Aorta (tissue), 5 donors: ENCODE measurements at regions not wholly inside any gene's neighbourhood (a gene's known extent, or its start where the extent isn't known, plus 50 kb on each side); places are given as distances from the start of the nearest gene placed in this dataset.
A peak's percentile ranks its signal among the peaks of the same experiment; 100 is the strongest.
"Not testable (repeated sequence)": the region's sequence is repeated elsewhere in the genome, so short reads cannot be mapped to it uniquely, and the experiment has no call there.

Experiments used
- ATAC-seq: fragments of 200-7000 bp; cut with Tn5 transposase; one replicate; pipeline ENCODE4 v1.9.1; 2022; ENCODE audit warnings: moderate library complexity; ENCODE audit not compliant: low FRiP score
- DNase-seq, 2 donors: peaks; one replicate each; pipeline ENCODE4 v3.0.0-alpha.2; 2020
- H3K27ac ChIP-seq, 2 donors: one replicate each; pipeline ENCODE4 v1.5.1; 2013; ENCODE audit warnings: low read length in 2 of 2, mild to moderate bottlenecking in 2 of 2, moderate library complexity in 2 of 2, control low read depth in 1 of 2, inconsistent platforms in 1 of 2, low read depth in 1 of 2
- H3K27me3 ChIP-seq, 2 donors: one replicate each; pipeline ENCODE4 v1.6.1; 2013; ENCODE audit warnings: control low read depth in 1 of 2, low read length in 1 of 2, mild to moderate bottlenecking in 1 of 2, moderate library complexity in 1 of 2; ENCODE audit not compliant: insufficient read depth in 2 of 2, control insufficient read depth in 1 of 2
- H3K36me3 ChIP-seq, 2 donors: one replicate each; pipeline ENCODE4 v1.6.1; 2013; ENCODE audit warnings: control low read depth in 1 of 2, low read length in 1 of 2, mild to moderate bottlenecking in 1 of 2; ENCODE audit not compliant: insufficient read depth in 2 of 2, control insufficient read depth in 1 of 2
- H3K4me1 ChIP-seq, 2 donors: one replicate each; pipeline ENCODE4 v1.6.1; 2013; ENCODE audit warnings: low read length in 2 of 2, control low read depth in 1 of 2, mild to moderate bottlenecking in 1 of 2, moderate library complexity in 1 of 2; ENCODE audit not compliant: insufficient read depth in 2 of 2, control insufficient read depth in 1 of 2
- H3K4me3 ChIP-seq, 2 donors: one replicate each; pipeline ENCODE4 v1.5.1; 2013; ENCODE audit warnings: low read length in 2 of 2, control low read depth in 1 of 2, mild to moderate bottlenecking in 1 of 2
- H3K9me3 ChIP-seq: one replicate; pipeline ENCODE4 v1.6.1; 2013; ENCODE audit warnings: mild to moderate bottlenecking, low read length; ENCODE audit not compliant: control insufficient read depth
- WGBS, 2 donors: extraction: QIAGEN DNeasy Blood & Tissue Kit; methylation state at CpG; one replicate each; pipeline ENCODE4 v1.1.7; 2013; 5-methylcytosine and 5-hydroxymethylcytosine counted together
- intact Hi-C, 2 donors: fragments of 100-400 bp; cut with DNase I; formaldehyde crosslinking; loops; one replicate each; pipeline versions ENCODE4 v1.14.2 to v1.15.0; 2022
- donor health status: healthy with polysubstance abuse.
- donor health status: Bipolar disorder and iron deficiency.
- donor health status: DM: no; HTN: no; CAD: no.
- donor health status: DM: no; HTN: no; CAD: no.
- donor health status: DM: yes; HTN: yes; CAD: no.

DNA sequence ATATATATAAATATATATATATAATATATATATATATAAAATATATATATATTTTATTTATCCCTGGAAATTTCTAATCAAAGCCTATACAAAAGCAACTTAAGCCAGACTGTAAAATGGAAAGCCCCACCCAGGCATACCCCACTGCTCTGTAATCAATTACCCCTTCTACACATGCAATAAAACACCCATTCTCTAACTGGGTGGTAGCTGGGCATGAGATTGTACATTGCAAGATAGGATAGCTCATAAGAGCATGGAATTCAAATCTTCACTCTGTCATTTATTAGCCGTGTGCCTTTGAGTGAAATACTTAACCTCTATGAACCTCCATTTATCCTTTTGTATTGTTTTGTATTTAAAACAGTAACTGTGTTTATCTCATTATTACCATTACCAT is 405.3 kb upstream of the SLC30A5 start:
- WGBS, 2 donors, result 92 to 93% methylated on average over 1 of the region's 1 CpG
- Histone ChIP-seq H3K27me3 (no peaks in the 10 kb centered on the region), H3K9me3 (peaks cover 1% of the 10 kb centered on the region), H3K36me3 (no peaks in the 10 kb centered on the region), H3K4me3 (no peak overlapping the region), H3K27ac (no peak overlapping the region), H3K4me1 (no peaks in the 10 kb centered on the region)
- no peak for DNase-seq
- intact Hi-C loops, result no loop called here
- ATAC-seq, result no peak

- no peak overlapping the region for H3K27ac ChIP-seq
- peaks cover 1% of the 10 kb centered on the region for H3K9me3 ChIP-seq
- intact Hi-C loops, result no loop called here
- no peak overlapping the region for H3K4me3 ChIP-seq
- no peak for ATAC-seq
- H3K36me3 ChIP-seq, result no peaks in the 10 kb centered on the region
- no peak for DNase-seq
- H3K27me3 ChIP-seq, result no peaks in the 10 kb centered on the region
- H3K4me1 ChIP-seq, result no peaks in the 10 kb centered on the region
Observed at GRCh38 chr5:68689010-68689409, 404.8 kb upstream of the SLC30A5 start.

DNA sequence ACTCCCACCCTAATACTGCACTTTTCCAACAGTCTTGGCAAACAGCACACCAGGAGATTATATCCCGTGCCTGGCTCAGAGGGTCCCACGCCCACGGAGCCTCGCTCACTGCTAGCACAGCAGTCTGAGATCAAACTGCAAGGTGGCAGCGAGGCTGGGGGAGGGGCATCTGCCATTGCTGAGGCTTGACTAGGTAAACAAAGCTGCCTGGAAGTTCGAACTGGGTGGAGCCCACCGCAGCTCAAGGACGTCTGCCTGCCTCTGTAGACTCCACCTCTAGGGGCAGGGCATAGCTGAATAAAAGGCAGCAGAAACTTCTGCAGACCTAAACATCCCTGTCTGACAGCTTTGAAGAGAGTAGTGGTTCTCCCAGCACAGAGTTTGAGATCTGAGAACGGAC is 401.9 kb upstream of the SLC30A5 start:
- H3K27ac ChIP-seq, DNase-seq, H3K27me3 ChIP-seq, H3K4me3 ChIP-seq, ATAC-seq, H3K4me1 ChIP-seq, H3K36me3 ChIP-seq, H3K9me3 ChIP-seq, intact Hi-C loops: not testable (repeated sequence)
- WGBS, 2 donors, result 79 to 85% methylated on average over 6 to 9 of the region's 9 CpGs

DNA sequence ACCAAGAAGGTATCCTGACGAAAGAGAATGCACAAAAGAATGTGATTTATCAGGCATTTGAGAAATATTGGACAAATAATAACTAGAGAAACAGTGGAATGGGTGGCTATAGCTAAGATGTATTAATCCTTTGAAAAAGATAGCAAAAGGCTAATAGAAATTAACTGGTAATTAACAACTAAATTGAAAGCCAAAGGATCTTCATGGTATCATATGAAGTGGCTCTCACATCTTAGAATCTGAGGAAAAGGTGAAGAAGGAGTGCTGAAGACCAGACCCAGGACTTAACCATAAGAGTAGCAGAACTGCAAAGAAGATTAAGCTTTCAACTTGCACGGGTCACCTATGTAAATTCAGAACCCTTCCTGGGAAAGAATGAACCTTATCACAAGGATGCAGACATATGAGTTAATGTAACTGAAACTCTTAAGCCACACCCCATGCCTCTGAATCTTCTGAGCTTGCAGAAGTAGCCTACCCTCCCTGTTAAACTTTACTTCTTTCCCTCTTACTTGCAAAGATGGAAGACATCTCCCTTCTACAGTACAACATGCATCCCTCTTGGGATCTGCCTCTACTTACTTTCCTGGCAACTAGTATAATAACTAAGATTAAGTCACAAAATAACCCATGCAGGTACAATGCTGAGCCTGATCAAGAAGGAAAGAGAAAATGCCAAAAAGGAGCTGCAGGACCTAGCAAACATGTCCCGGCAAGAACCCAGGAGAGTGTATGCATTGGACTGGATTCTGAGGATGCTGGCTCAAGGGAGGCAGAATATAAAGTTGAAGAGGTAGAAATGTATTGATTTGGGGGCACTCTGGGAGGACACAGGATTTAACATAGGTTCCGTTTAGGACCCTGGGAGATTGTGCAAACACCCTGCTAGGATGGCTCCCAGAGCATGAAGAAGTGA is 395.5 kb upstream of the SLC30A5 start:
- DNase-seq, result no peak
- no peak overlapping the region for H3K27ac ChIP-seq
- H3K9me3 ChIP-seq, result no peaks in the 10 kb centered on the region
- ATAC-seq, result no peak
- H3K36me3 ChIP-seq, result no peaks in the 10 kb centered on the region
- no peaks in the 10 kb centered on the region for H3K4me1 ChIP-seq
- intact Hi-C loops, result no loop called here
- WGBS, 2 donors, result 89 to 93% methylated on average over 4 of the region's 4 CpGs
- H3K4me3 ChIP-seq, result no peak overlapping the region
- no peaks in the 10 kb centered on the region for H3K27me3 ChIP-seq

DNA sequence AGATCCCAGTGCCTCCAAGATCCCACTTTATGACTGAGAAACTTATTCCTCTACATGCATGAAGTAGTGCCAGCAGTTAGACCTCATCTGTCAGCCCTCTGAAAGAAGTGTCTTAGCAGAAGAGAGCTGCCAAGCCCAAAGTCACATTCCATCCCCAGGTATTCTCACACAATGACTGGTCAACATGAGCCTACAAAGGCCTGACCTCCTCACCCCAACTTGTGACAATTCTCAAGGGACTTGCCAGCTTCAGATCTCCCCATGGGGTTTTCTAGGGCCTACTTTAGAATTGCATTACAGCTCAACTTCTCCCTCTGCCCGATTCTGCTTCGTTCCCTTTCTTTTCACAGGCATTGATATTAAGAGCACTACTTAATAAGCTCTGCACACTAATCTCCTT is 393.8 kb upstream of the SLC30A5 start:
- Histone ChIP-seq H3K36me3 (no peaks in the 10 kb centered on the region), H3K9me3 (no peaks in the 10 kb centered on the region), H3K27ac (no peak overlapping the region), H3K27me3 (no peaks in the 10 kb centered on the region), H3K4me1 (no peaks in the 10 kb centered on the region), H3K4me3 (no peak overlapping the region)
- DNase-seq, result no peak
- ATAC-seq, result no peak
- 89 to 97% methylated on average over 2 of the region's 2 CpGs for WGBS, 2 donors
- intact Hi-C loops, result no loop called here

DNA sequence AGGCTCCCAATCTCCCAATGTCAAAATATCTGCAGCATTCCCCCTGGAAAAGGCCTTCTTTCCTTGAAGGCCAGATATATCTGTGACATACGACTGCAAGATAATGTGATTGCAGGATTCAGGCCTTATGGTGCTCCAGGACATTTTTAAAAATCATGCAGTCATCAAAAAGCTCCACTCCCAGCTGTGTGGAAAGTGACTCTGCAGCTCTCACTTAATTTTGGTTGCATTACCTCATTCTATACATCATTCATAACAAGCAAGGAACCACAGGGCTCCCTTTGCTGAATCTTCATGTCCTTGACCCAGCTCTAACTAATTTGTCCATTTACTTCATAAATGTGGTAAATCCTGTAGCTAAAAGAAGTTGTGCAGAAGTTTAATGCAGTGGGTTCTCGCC is 386.2 kb upstream of the SLC30A5 start:
- Histone ChIP-seq H3K27ac (no peak overlapping the region), H3K27me3 (peaks cover 0 to 1% of the 10 kb centered on the region in 2 donors), H3K36me3 (no peaks in the 10 kb centered on the region), H3K4me1 (peaks cover 0 to 3% of the 10 kb centered on the region in 2 donors), H3K4me3 (no peak overlapping the region), H3K9me3 (peaks cover 2% of the 10 kb centered on the region)
- no peak for DNase-seq
- intact Hi-C loops, result no loop called here
- WGBS, 2 donors, result 69 to 92% methylated on average over 2 of the region's 2 CpGs
- ATAC-seq, result no peak

- Histone ChIP-seq H3K27ac (no peak overlapping the region), H3K4me3 (no peak overlapping the region), H3K27me3 (peaks cover 0 to 1% of the 10 kb centered on the region in 2 donors), H3K4me1 (peaks cover 0 to 3% of the 10 kb centered on the region in 2 donors), H3K36me3 (no peaks in the 10 kb centered on the region), H3K9me3 (peaks cover 2% of the 10 kb centered on the region)
- ATAC-seq, result peak; percentile 26
- WGBS, 2 donors, result 91 to 92% methylated on average over 7 of the region's 7 CpGs
- intact Hi-C loops, result no loop called here
- no peak for DNase-seq
Observed at GRCh38 chr5:68708156-68708841, 385.5 kb upstream of the SLC30A5 start.

GRCh38 chr5:68708842-68709170 is 385.0 kb upstream of the SLC30A5 start:
- Histone ChIP-seq H3K27ac (no peak overlapping the region), H3K4me3 (no peak overlapping the region), H3K36me3 (no peaks in the 10 kb centered on the region), H3K9me3 (peaks cover 2% of the 10 kb centered on the region), H3K27me3 (peaks cover 0 to 1% of the 10 kb centered on the region in 2 donors), H3K4me1 (peaks cover 0 to 3% of the 10 kb centered on the region in 2 donors)
- 15 to 27% methylated on average over 1 of the region's 1 CpG for WGBS, 2 donors
- DNase-seq (no peak), ATAC-seq (peak; percentile 44)
- intact Hi-C loops, result no loop called here

GRCh38 chr5:68709239-68709638 is 384.6 kb upstream of the SLC30A5 start:
- Histone ChIP-seq H3K4me3 (no peak overlapping the region), H3K36me3 (no peaks in the 10 kb centered on the region), H3K9me3 (peaks cover 2% of the 10 kb centered on the region), H3K27ac (no peak overlapping the region), H3K4me1 (peaks cover 0 to 3% of the 10 kb centered on the region in 2 donors), H3K27me3 (peaks cover 0 to 1% of the 10 kb centered on the region in 2 donors)
- ATAC-seq (no peak), DNase-seq (no peak)
- intact Hi-C loops, result no loop called here
- WGBS, 2 donors, result 14 to 24% methylated on average over 2 of the region's 2 CpGs
